Osteocyte (in vitro differentiated cells): ENCODE measurements at regions not wholly inside any gene's neighbourhood (a gene's known extent, or its start where the extent isn't known, plus 50 kb on each side); places are given as distances from the start of the nearest gene placed in this dataset.

Experiments
- DNase-seq: peaks from one replicate; pipeline ENCODE4 v3.0.0; 2021; ENCODE audit warnings: mixed read lengths; ENCODE audit not compliant: unreplicated experiment; ENCODE audit errors: extremely low spot score
- H3K27ac Mint-ChIP-seq: one replicate; pipeline ENCODE4 v1.8.0; 2021; ENCODE audit warnings: mild to moderate bottlenecking, mixed read lengths; ENCODE audit not compliant: unreplicated experiment
- H3K27me3 Mint-ChIP-seq: one replicate; pipeline ENCODE4 v1.8.0; 2021; ENCODE audit warnings: mixed read lengths; ENCODE audit not compliant: unreplicated experiment
- H3K36me3 Mint-ChIP-seq: one replicate; pipeline ENCODE4 v1.8.0; 2021; ENCODE audit warnings: mixed read lengths; ENCODE audit not compliant: unreplicated experiment
- H3K4me1 Mint-ChIP-seq: one replicate; pipeline ENCODE4 v1.8.0; 2021; ENCODE audit warnings: mixed read lengths; ENCODE audit not compliant: unreplicated experiment
- H3K4me3 Mint-ChIP-seq: one replicate; pipeline ENCODE4 v1.8.0; 2021; ENCODE audit warnings: mild to moderate bottlenecking, moderate library complexity, mixed read lengths; ENCODE audit not compliant: unreplicated experiment
- H3K9me3 Mint-ChIP-seq: one replicate; pipeline ENCODE4 v1.8.0; 2021; ENCODE audit warnings: mixed read lengths; ENCODE audit not compliant: unreplicated experiment
- CTCF ChIP-seq: fragments of 200-600 bp; sonication (generic); IDR thresholded peaks from 2 replicates; pipeline ENCODE4 v1.5.0; 2021; ENCODE audit warnings: antibody characterized with exemption, mild to moderate bottlenecking, moderate library complexity

GRCh38 chr5:39713250-39713916 lies 288.6 kb upstream of the DAB2 start:
- no peaks in the 10 kb centered on the region for H3K36me3 Mint-ChIP-seq
- H3K9me3 Mint-ChIP-seq: no peaks in the 10 kb centered on the region
- peak overlapping the region; percentile 90 for H3K27ac Mint-ChIP-seq
- H3K4me1 Mint-ChIP-seq: peaks cover 44% of the 10 kb centered on the region
- TF ChIP-seq CTCF: no peak
- H3K27me3 Mint-ChIP-seq: peaks cover 7% of the 10 kb centered on the region
- DNase-seq: no peak
- H3K4me3 Mint-ChIP-seq: no peak overlapping the region

- no peak for TF ChIP-seq CTCF
- no peak for DNase-seq
- Mint-ChIP-seq H3K36me3 (no peaks in the 10 kb centered on the region), H3K27me3 (peaks cover 9% of the 10 kb centered on the region), H3K27ac (peak overlapping the region; percentile 54), H3K9me3 (no peaks in the 10 kb centered on the region), H3K4me3 (no peak overlapping the region), H3K4me1 (peaks cover 38% of the 10 kb centered on the region)
Observed at GRCh38 chr5:39712316-39713249, 287.8 kb upstream of the DAB2 start.

GRCh38 chr5:39711821-39712220 lies 287.0 kb upstream of the DAB2 start:
- DNase-seq: no peak
- no peaks in the 10 kb centered on the region for H3K9me3 Mint-ChIP-seq
- no peak for TF ChIP-seq CTCF
- H3K4me1 Mint-ChIP-seq: peaks cover 31% of the 10 kb centered on the region
- no peaks in the 10 kb centered on the region for H3K36me3 Mint-ChIP-seq
- no peak overlapping the region for H3K4me3 Mint-ChIP-seq
- no peak overlapping the region for H3K27ac Mint-ChIP-seq
- H3K27me3 Mint-ChIP-seq: peaks cover 10% of the 10 kb centered on the region

- no peak for DNase-seq
- no peak overlapping the region for H3K4me3 Mint-ChIP-seq
- no peak for TF ChIP-seq CTCF
- H3K9me3 Mint-ChIP-seq: no peaks in the 10 kb centered on the region
- H3K36me3 Mint-ChIP-seq: no peaks in the 10 kb centered on the region
- H3K27me3 Mint-ChIP-seq: peaks cover 10% of the 10 kb centered on the region
- H3K4me1 Mint-ChIP-seq: peaks cover 15% of the 10 kb centered on the region
- H3K27ac Mint-ChIP-seq: no peak overlapping the region
Observed at GRCh38 chr5:39709032-39709431, 284.3 kb upstream of the DAB2 start.

- H3K4me1 Mint-ChIP-seq: peaks cover under 1% of the 10 kb centered on the region
Observed at GRCh38 chr5:39702928-39703327, 278.1 kb upstream of the DAB2 start.

More at GRCh38 chr5:39702928-39703327, 278.1 kb upstream of the DAB2 start:
- Mint-ChIP-seq H3K27ac (no peak overlapping the region), H3K4me3 (no peak overlapping the region), H3K36me3 (no peaks in the 10 kb centered on the region), H3K9me3 (no peaks in the 10 kb centered on the region), H3K27me3 (peaks cover 3% of the 10 kb centered on the region)
- no peak for DNase-seq
- TF ChIP-seq CTCF: no peak
